Lower leg skin (tissue), 3 donors: ENCODE measurements at regions not wholly inside any gene's neighbourhood (a gene's known extent, or its start where the extent isn't known, plus 50 kb on each side); places are given as distances from the start of the nearest gene placed in this dataset.

Experiments used
- CTCF ChIP-seq, 3 donors: fragments of 450-650 bp; IDR thresholded peaks; one replicate each; pipeline ENCODE4 v1.5.1; 2016; ENCODE audit warnings: antibody characterized with exemption in 3 of 3, mild to moderate bottlenecking in 3 of 3, moderate library complexity in 2 of 3
- POLR2A ChIP-seq, 2 donors: fragments of 450-650 bp; IDR thresholded peaks; one replicate each; pipeline ENCODE4 v1.6.1; 2016 to 2017; ENCODE audit warnings: antibody characterized with exemption in 2 of 2, mild to moderate bottlenecking in 1 of 2, moderate library complexity in 1 of 2

- no peak for TF ChIP-seq CTCF (IDR thresholded peaks at IDR 0.05)
- no peak for TF ChIP-seq POLR2A (IDR thresholded peaks at IDR 0.05)
Observed at GRCh38 chrX:69100478-69100877, 64.8 kb downstream of the PJA1 start.
